COLO829 (cell line): ENCODE measurements at regions not wholly inside any gene's neighbourhood (a gene's known extent, or its start where the extent isn't known, plus 50 kb on each side); places are given as distances from the start of the nearest gene placed in this dataset.
"Not testable (repeated sequence)": the region's sequence is repeated elsewhere in the genome, so short reads cannot be mapped to it uniquely, and the experiment has no call there.

Experiments used
- DNase-seq: peaks from one replicate; pipeline ENCODE4 v3.0.0; 2012; ENCODE audit warnings: low spot score

DNA sequence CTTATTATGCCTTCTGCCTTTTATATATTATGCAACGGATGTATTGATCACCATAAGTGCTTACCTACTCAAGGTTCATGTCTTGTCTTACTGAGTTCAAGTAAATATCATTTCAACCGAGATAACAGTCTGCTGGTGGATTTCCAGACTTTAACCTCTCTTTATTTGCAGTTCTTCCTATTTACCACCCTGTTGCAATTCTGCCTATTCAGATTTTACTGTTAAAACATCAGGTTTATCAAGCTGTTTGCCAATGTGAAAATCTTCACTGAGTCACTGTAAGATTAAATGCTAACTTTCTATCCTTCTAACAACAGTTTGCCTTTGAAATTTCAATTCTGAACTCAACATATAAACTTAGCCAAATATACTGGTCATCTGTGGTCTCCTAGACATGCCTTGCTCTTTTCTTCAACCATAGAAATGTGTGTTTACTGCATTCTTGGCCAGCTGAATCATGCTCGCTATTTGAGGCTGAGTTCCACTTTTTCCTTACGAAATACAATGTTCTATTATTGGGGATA, 471.7 kb upstream of the RORB start:
- DNase-seq: peak; percentile 72

DNA sequence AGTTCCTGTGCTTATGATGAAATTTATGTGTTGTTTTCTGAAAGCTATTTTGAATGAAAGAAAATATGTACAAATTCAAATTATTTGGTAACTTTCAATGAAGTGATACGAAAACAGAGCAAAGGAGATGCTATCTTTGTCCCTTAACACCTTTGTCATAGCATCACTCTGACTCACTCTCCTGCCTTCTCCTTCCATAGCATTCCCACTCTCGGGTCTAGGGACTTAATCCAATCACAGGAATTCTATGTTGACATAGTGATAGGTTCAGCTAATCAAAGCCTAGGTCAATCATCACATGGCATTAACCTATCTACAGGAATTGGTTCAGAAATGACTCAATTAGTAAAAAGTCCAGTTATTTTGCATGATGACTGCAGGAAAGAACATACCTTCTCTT, 464.7 kb upstream of the RORB start:
- no peak for DNase-seq

- DNase-seq: peak; percentile 50
These were observed 461.3 kb upstream of the RORB start for GRCh38 chr9:74035786-74036185.

DNA sequence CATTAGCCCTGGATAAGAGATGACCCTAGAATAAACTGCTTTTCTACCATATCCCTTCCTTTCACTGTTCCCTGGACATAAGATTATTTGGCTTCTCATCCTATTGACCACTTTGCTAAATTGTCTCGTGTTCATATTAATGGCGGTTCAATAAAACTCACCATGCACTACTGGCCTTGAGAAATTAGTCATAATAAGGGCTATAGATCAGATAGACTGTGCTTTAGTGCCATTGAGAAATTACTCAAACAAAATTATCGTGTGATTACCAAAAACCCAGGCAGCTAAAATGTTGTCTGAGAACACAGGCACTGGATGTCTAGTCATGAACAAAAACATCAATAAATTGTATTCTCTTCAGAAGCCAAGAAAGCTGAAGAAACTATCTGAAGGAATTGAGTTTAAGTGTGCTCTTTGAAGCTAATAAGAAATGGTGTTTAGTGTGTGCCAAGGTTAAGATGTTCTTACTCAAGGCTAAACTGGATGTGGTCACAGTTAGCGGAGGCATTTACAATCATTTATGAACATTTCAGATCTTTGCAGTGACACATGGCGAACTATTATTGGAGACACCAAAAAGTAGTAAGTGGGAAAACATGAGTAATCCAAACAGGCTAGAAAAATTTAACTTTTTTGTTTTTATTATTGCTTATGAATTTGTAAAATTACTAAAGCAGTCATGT, 460.4 kb upstream of the RORB start:
- DNase-seq: no peak

DNA sequence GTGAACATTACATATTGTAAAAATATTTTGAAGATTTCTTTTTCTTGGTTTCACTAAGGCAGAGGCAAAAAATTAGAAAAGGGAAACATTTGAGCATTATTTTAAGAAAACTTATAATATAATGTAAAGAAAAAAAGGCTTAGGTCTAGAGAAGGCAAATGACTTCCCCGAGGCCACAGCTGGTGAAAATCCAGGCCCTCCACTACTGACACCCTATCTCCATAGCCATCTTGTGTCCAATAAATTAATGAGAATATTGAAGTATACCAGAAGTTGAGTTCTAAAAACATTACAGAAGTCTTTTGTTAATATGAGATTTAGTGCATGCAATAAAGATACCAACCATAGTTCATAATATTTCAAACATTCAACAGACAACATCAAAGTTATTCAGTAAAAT, 459.9 kb upstream of the RORB start:
- no peak for DNase-seq

DNA sequence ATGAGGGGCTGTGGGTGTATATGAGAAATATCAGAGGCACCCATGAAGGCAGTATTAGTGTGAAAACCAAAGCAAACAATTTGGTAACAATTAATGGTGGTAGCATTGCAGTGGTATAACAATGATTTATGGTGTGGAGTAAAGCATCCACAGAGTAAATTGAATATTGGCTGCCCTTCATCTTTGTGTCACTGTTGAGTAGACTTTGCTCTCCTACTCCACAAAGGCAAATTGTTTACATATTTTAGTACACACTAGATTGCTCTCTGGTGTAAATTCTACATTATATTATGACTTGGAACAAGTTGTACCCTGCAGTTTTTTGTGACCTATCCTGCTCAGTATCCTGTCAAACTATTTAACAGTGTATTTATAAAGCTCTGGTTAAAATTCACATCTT, 455.5 kb upstream of the RORB start:
- no peak for DNase-seq

- no peak for DNase-seq
These were observed 452.3 kb upstream of the RORB start for GRCh38 chr9:74044844-74045243.

DNA sequence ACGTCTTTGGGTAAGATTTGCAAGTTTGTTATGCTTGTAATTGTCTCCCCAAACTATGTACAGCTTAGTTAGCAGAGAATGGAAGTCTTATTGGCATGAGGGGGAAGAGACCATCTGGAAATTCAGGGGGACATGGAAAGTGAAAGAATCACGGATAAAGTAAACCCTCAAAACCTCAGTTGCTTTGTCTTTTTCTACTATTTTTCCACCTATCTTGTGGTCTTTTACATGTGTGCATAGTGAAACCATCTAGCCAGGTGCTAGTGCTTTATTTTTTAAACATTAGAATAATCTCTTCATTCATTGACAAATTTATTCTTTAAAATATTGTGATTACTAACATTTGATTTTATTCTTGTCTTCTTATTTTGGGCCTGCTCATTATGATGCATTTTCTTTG, 441.1 kb upstream of the RORB start:
- no peak for DNase-seq

- not testable (repeated sequence) for DNase-seq
These were observed 440.1 kb upstream of the RORB start for GRCh38 chr9:74057051-74057450.

DNA sequence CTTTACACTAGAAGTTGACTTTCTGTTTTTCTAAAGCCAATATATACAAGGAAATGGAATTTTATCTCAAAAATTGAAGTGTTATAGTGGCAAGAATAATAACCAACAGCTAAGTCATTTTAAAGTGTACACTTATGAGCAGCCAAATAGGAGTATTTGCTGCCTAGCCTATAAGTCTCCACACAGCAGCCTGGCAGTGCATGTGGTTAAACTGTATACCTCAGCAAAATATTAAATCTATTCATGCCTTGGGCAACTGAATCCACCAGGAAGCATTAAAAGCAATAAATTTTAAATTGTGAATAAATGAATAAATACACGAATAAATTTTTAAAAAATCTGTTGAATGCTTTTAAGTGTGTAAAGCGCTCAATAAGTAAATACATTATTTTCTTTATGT, 432.4 kb upstream of the RORB start:
- no peak for DNase-seq

- DNase-seq: no peak
These were observed 431.0 kb upstream of the RORB start for GRCh38 chr9:74066128-74066527.

- no peak for DNase-seq
These were observed 430.5 kb upstream of the RORB start for GRCh38 chr9:74066605-74067004.

GRCh38 chr9:74071502-74071901, 425.6 kb upstream of the RORB start:
- DNase-seq: no peak

GRCh38 chr9:74073897-74074296, 423.2 kb upstream of the RORB start:
- no peak for DNase-seq

GRCh38 chr9:74078647-74079046, 418.5 kb upstream of the RORB start:
- peak; percentile 36 for DNase-seq

GRCh38 chr9:74080652-74081051, 416.5 kb upstream of the RORB start:
- DNase-seq: not testable (repeated sequence)

DNA sequence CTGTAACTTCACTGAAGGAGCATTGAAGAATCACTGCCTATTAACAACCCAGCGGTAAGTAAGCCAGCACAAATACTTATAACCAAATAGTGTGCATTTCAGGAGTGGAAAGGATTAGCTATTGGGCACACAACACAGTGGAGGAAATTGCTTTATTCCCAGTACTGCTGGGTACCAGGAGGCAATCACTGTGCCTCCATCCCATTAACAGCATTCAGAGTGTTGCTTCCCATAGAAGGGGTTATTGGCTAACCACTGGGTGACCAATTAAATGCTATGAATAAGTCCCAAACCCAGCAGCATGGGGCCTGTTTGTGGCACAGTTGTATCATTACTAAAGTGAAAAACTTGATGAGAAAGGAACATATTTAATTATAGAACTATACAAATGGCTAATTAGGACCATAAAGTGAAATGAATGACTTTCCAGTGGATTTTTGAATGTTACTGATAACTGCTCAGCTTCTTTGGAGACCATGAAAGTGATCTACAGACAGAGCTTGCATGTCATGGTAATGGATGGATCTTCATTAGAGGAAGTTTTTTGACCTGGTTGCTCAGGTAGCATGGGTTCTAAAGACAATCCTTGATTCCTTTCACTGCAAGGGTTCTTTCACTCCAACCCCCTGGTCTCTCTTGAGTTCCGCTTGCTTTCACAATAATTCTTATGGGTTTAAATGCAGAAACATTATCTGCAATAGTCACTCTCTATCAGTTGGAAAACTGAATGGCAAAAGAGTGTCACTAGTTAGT, 413.3 kb upstream of the RORB start:
- DNase-seq: no peak

- DNase-seq: not testable (repeated sequence)
These were observed 411.6 kb upstream of the RORB start for GRCh38 chr9:74085384-74086037.

- not testable (repeated sequence) for DNase-seq
These were observed 406.2 kb upstream of the RORB start for GRCh38 chr9:74090921-74091320.

DNA sequence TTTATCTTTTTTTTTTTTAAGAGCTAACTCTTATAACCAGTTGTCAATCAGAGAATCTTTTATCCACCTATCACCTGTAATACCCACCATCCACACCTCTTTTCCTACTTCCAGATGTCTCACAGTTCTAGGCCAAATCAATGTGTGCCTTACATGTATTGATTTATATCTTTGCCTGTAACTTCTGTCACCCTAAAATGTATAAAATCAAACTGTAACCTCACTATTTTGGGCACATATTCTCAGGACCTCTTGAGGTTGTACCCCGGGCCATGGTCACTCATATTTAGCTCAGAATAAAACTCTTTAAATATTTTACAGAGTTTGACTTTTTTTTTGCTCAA, 404.7 kb upstream of the RORB start:
- no peak for DNase-seq

GRCh38 chr9:74094037-74094436, 403.1 kb upstream of the RORB start:
- DNase-seq: not testable (repeated sequence)

GRCh38 chr9:74094766-74095165, 402.4 kb upstream of the RORB start:
- DNase-seq: no peak

GRCh38 chr9:74095925-74096324, 401.2 kb upstream of the RORB start:
- no peak for DNase-seq
